IMR-90 (cell line): ENCODE measurements at regions not wholly inside any gene's neighbourhood (a gene's known extent, or its start where the extent isn't known, plus 50 kb on each side); places are given as distances from the start of the nearest gene placed in this dataset.

Source experiments
- ATAC-seq: fragments of 200-7000 bp; cut with Tn5 transposase; 2 replicates; pipeline ENCODE4 v1.9.1; 2020; ENCODE audit warnings: low read depth, mild to moderate bottlenecking, moderate library complexity
- BruUV-seq: library from RNA; stranded (reverse); fragments of 400-500 nt; replicated peaks from 2 replicates; lab custom pipeline; 2021; lab: Mats Ljungman, UMichigan
- CTCF ChIA-PET: fragments of 300-600 bp; formaldehyde crosslinking; extraction: SDS; loops from one replicate; lab custom pipeline; 2021; ENCODE audit warnings: antibody characterized with exemption; lab: Yijun Ruan, JAX
- POLR2A ChIA-PET: fragments of 300-600 bp; sonication (Branson Sonifier 250); formaldehyde crosslinking; loops from one replicate; lab custom pipeline; 2022; ENCODE audit warnings: antibody characterized with exemption; ENCODE audit not compliant: unreplicated experiment; lab: Charles Lee
- DNase-seq: peaks from one replicate; pipeline ENCODE4 v3.0.0; 2013
- H2AFZ ChIP-seq: replicated peaks from 2 replicates; pipeline ENCODE3; 2013; ENCODE audit warnings: low read length, mild to moderate bottlenecking; ENCODE audit not compliant: poor library complexity
- H2AK5ac ChIP-seq: 2 replicates; pipeline ENCODE4 v1.6.1; 2013; ENCODE audit warnings: low read depth, low read length, inconsistent platforms
- H2AK9ac ChIP-seq: replicated peaks from 2 replicates; pipeline ENCODE3; 2013; ENCODE audit warnings: mild to moderate bottlenecking, low read depth, low read length, moderate library complexity; ENCODE audit not compliant: poor library complexity
- H2BK120ac ChIP-seq: 2 replicates; pipeline ENCODE4 v1.6.1; 2013; ENCODE audit warnings: low read depth, low read length, inconsistent platforms
- H2BK15ac ChIP-seq: 3 replicates; pipeline ENCODE4 v1.6.1; 2013; ENCODE audit warnings: low read depth, low read length, inconsistent platforms
- H2BK20ac ChIP-seq: 2 replicates; pipeline ENCODE4 v1.6.1; 2013; ENCODE audit warnings: low read depth, mild to moderate bottlenecking, inconsistent platforms, low read length, moderate library complexity
- H2BK5ac ChIP-seq: 2 replicates; pipeline ENCODE4 v1.6.1; 2013; ENCODE audit warnings: mild to moderate bottlenecking, low read depth, low read length, inconsistent platforms; ENCODE audit not compliant: poor library complexity, severe bottlenecking
- H3K14ac ChIP-seq: replicated peaks from 2 replicates; pipeline ENCODE4 v1.6.1; 2013; ENCODE audit warnings: low read depth, low read length, inconsistent platforms
- H3K18ac ChIP-seq: 2 replicates; pipeline ENCODE4 v1.6.1; 2013; ENCODE audit warnings: low read depth, low read length, control low read depth
- H3K23ac ChIP-seq: 2 replicates; pipeline ENCODE4 v1.6.1; 2013; ENCODE audit warnings: low read depth, low read length, inconsistent platforms
- H3K27ac ChIP-seq: 2 replicates; pipeline ENCODE4 v1.5.1; 2013; ENCODE audit warnings: mild to moderate bottlenecking, control low read depth, low read length; ENCODE audit not compliant: insufficient read depth
- H3K27me3 ChIP-seq: 2 replicates; pipeline ENCODE4 v1.6.1; 2013; ENCODE audit warnings: low read length; ENCODE audit not compliant: control insufficient read depth, insufficient read depth
- H3K36me3 ChIP-seq: 2 replicates; pipeline ENCODE4 v1.6.1; 2013; ENCODE audit warnings: low read length, mixed read lengths; ENCODE audit not compliant: control insufficient read depth, insufficient read depth
- H3K4ac ChIP-seq: 2 replicates; pipeline ENCODE4 v1.6.1; 2013; ENCODE audit warnings: low read depth, low read length, inconsistent platforms
- H3K4me1 ChIP-seq: 2 replicates; pipeline ENCODE4 v1.6.1; 2013; ENCODE audit warnings: low read length, mixed read lengths; ENCODE audit not compliant: control insufficient read depth, insufficient read depth
- H3K4me2 ChIP-seq: 2 replicates; pipeline ENCODE4 v1.6.1; 2013; ENCODE audit warnings: low read depth, mild to moderate bottlenecking, control low read depth, low read length, moderate library complexity
- H3K4me3 ChIP-seq: 2 replicates; pipeline ENCODE4 v1.5.1; 2013; ENCODE audit warnings: low read depth, mild to moderate bottlenecking, control low read depth, low read length, moderate library complexity; ENCODE audit not compliant: insufficient read depth
- H3K56ac ChIP-seq: 2 replicates; pipeline ENCODE4 v1.6.1; 2013; ENCODE audit warnings: low read length, inconsistent platforms; ENCODE audit not compliant: insufficient read depth; ENCODE audit errors: extremely low read depth
- H3K79me1 ChIP-seq, 2 experiments: 2 replicates each; pipeline ENCODE4 v1.6.1; 2013; ENCODE audit warnings: low read length in 2 of 2, inconsistent platforms in 1 of 2, low read depth in 1 of 2
- H3K9ac ChIP-seq: 2 replicates; pipeline ENCODE4 v1.6.1; 2013; ENCODE audit warnings: low read depth, low read length, control low read depth
- H3K9me1 ChIP-seq: 2 replicates; pipeline ENCODE4 v1.6.1; 2013; ENCODE audit warnings: low read length, inconsistent platforms; ENCODE audit not compliant: insufficient read depth
- H3K9me3 ChIP-seq: 2 replicates; pipeline ENCODE4 v1.6.1; 2013; ENCODE audit warnings: low read length; ENCODE audit not compliant: control insufficient read depth, insufficient read depth
- H4K20me1 ChIP-seq: 2 replicates; pipeline ENCODE4 v1.6.1; 2013; ENCODE audit warnings: low read length, inconsistent platforms; ENCODE audit not compliant: insufficient read depth
- H4K5ac ChIP-seq: 2 replicates; pipeline ENCODE4 v1.6.1; 2013; ENCODE audit warnings: mild to moderate bottlenecking, low read depth, low read length, control low read depth
- H4K8ac ChIP-seq, 2 experiments: 2 replicates each; pipeline ENCODE4 v1.6.1; 2013; ENCODE audit warnings: low read depth in 2 of 2, low read length in 2 of 2, control low read depth in 1 of 2, inconsistent platforms in 1 of 2
- H4K91ac ChIP-seq: 2 replicates; pipeline ENCODE4 v1.6.1; 2013; ENCODE audit warnings: low read depth, low read length, inconsistent platforms; ENCODE audit not compliant: insufficient read depth
- CHD1 ChIP-seq: IDR thresholded peaks from 2 replicates; pipeline ENCODE4 v1.6.1; 2012; ENCODE audit warnings: low read depth, low read length, improper control_type of control experiment
- MXI1 ChIP-seq: IDR thresholded peaks from 2 replicates; pipeline ENCODE4 v1.6.1; 2012; ENCODE audit warnings: low read depth, mild to moderate bottlenecking, low read length, moderate library complexity, borderline replicate concordance
- RCOR1 ChIP-seq: IDR thresholded peaks from 2 replicates; pipeline ENCODE4 v1.6.1; 2012; ENCODE audit warnings: mild to moderate bottlenecking, low read length, improper control_type of control experiment; ENCODE audit not compliant: insufficient replicate concordance
- dilution Hi-C: fragments of 300-500 bp; cut with HindIII; formaldehyde crosslinking; loops from one replicate; pipeline ENCODE4 v1.14.3; 2018; ENCODE audit warnings: low sequenced_read_pairs; ENCODE audit not compliant: unreplicated experiment
- in situ Hi-C: fragments of 300-500 bp; cut with MboI; formaldehyde crosslinking; loops from 3 replicates; pipeline ENCODE4 v1.14.3; 2019; ENCODE audit warnings: low sequenced_read_pairs, inconsistent platforms, mixed read lengths
- intact Hi-C: fragments of 100-400 bp; cut with micrococcal nuclease; formaldehyde crosslinking; loops from 2 replicates; pipeline ENCODE4 v1.10.0; 2022
- TF ChIP-seq, protein P1 (sequence below): fragments of 150-350 bp; IDR thresholded peaks from 2 replicates; pipeline ENCODE4 v1.6.1; 2016; ENCODE audit warnings: low read depth, mild to moderate bottlenecking, low read length, moderate library complexity, borderline replicate concordance
- TF ChIP-seq, protein P2 (sequence below): conservative IDR thresholded peaks from 2 replicates; pipeline ENCODE4 v1.5.1; 2012; ENCODE audit warnings: mild to moderate bottlenecking, low read depth, low read length, improper control_type of control experiment

DNA sequence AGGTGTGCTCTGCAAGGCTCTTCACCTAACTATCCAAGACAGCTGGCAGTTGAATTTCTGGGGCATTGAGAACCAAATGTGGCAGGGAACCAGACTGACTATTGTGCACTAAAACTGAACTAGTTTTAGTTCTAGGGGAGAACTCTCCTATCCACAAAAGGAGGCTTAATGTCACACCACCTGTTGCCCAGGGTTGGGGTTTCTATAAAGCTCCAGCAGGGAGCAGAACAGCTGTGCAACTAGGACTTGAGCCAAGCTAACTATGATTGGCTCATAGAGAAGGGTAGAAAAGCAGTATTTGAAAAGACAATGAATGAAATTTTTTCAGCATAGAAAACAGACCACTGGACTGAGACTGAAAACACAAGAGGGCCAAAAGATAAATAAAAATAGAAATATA, 53.3 kb upstream of the FGGY start:
- H3K79me1 ChIP-seq: no peaks in the 10 kb centered on the region
- H3K23ac ChIP-seq: no peak overlapping the region
- no peak for ATAC-seq
- H4K5ac ChIP-seq: no peak overlapping the region
- dilution Hi-C loops (no loop called here), intact Hi-C loops (no loop called here), in situ Hi-C loops (no loop called here)
- DNase-seq: no peak
- H3K4me1 ChIP-seq: no peaks in the 10 kb centered on the region
- no peak overlapping the region for H4K8ac ChIP-seq
- no peak overlapping the region for H3K14ac ChIP-seq
- H3K9me1 ChIP-seq: no peaks in the 10 kb centered on the region
- no peaks in the 10 kb centered on the region for H3K27me3 ChIP-seq
- H3K27ac ChIP-seq: no peak overlapping the region
- H2BK5ac ChIP-seq: no peak overlapping the region
- H3K36me3 ChIP-seq: no peaks in the 10 kb centered on the region
- H3K9me3 ChIP-seq: peaks cover 2% of the 10 kb centered on the region
- no peak overlapping the region for H2BK20ac ChIP-seq
- H2AFZ ChIP-seq: no peak overlapping the region
- no peak overlapping the region for H2BK15ac ChIP-seq
- TF ChIP-seq, protein P1, sequence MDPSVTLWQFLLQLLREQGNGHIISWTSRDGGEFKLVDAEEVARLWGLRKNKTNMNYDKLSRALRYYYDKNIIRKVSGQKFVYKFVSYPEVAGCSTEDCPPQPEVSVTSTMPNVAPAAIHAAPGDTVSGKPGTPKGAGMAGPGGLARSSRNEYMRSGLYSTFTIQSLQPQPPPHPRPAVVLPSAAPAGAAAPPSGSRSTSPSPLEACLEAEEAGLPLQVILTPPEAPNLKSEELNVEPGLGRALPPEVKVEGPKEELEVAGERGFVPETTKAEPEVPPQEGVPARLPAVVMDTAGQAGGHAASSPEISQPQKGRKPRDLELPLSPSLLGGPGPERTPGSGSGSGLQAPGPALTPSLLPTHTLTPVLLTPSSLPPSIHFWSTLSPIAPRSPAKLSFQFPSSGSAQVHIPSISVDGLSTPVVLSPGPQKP: no peak
- TF ChIP-seq MXI1 (no peak), CHD1 (no peak), RCOR1 (no peak)
- TF ChIP-seq, protein P2, sequence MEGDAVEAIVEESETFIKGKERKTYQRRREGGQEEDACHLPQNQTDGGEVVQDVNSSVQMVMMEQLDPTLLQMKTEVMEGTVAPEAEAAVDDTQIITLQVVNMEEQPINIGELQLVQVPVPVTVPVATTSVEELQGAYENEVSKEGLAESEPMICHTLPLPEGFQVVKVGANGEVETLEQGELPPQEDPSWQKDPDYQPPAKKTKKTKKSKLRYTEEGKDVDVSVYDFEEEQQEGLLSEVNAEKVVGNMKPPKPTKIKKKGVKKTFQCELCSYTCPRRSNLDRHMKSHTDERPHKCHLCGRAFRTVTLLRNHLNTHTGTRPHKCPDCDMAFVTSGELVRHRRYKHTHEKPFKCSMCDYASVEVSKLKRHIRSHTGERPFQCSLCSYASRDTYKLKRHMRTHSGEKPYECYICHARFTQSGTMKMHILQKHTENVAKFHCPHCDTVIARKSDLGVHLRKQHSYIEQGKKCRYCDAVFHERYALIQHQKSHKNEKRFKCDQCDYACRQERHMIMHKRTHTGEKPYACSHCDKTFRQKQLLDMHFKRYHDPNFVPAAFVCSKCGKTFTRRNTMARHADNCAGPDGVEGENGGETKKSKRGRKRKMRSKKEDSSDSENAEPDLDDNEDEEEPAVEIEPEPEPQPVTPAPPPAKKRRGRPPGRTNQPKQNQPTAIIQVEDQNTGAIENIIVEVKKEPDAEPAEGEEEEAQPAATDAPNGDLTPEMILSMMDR: no peak
- H3K4ac ChIP-seq: no peak overlapping the region
- ChIA-PET CTCF (no interaction called here), POLR2A (no interaction called here)
- no peak overlapping the region for H2BK120ac ChIP-seq
- H2AK9ac ChIP-seq: no peak overlapping the region
- H3K4me2 ChIP-seq: no peak overlapping the region
- no peak overlapping the region for H3K4me3 ChIP-seq
- no peak overlapping the region for H3K18ac ChIP-seq
- H2AK5ac ChIP-seq: no peak overlapping the region
- H3K56ac ChIP-seq: no peak overlapping the region
- no peaks in the 10 kb centered on the region for H4K20me1 ChIP-seq
- no peak overlapping the region for H3K9ac ChIP-seq
- no TSS peak for BruUV-seq
- no peak overlapping the region for H4K91ac ChIP-seq
